Panc1 (cell line): ENCODE measurements at regions not wholly inside any gene's neighbourhood (a gene's known extent, or its start where the extent isn't known, plus 50 kb on each side); places are given as distances from the start of the nearest gene placed in this dataset.

Experiments used
- CTCF ChIP-seq: fragments of 450-650 bp; IDR thresholded peaks from 2 replicates; pipeline ENCODE4 v1.5.1; 2017; ENCODE audit warnings: mild to moderate bottlenecking
- POLR2AphosphoS5 ChIP-seq: IDR thresholded peaks from 2 replicates; pipeline ENCODE4 v1.6.1; 2012; ENCODE audit warnings: mild to moderate bottlenecking, low read depth, low read length, moderate library complexity
- REST ChIP-seq, 2 experiments: IDR thresholded peaks; 2 replicates each; pipeline ENCODE4 v1.6.1; 2011 to 2012; ENCODE audit warnings: low read depth in 2 of 2, control low read depth in 1 of 2, low read length in 1 of 2, mild to moderate bottlenecking in 1 of 2, moderate library complexity in 1 of 2; ENCODE audit not compliant: insufficient read depth in 1 of 2
- SIN3A ChIP-seq: IDR thresholded peaks from 2 replicates; pipeline ENCODE4 v1.6.1; 2012; ENCODE audit warnings: low read depth, mild to moderate bottlenecking, low read length, moderate library complexity, borderline replicate concordance; ENCODE audit not compliant: insufficient read depth

GRCh38 chr13:70516226-70516625 is 408.0 kb upstream of the KLHL1 start:
- TF ChIP-seq CTCF (no peak), SIN3A (no peak), REST (IDR thresholded peaks at IDR 0.05; ENCODE audit: insufficient read depth in 1 of 2, low read depth in 2 of 2, low read length in 1 of 2) (no peak), POLR2AphosphoS5 (no peak)
